MM.1S (cell line): ENCODE measurements at regions not wholly inside any gene's neighbourhood (a gene's known extent, or its start where the extent isn't known, plus 50 kb on each side); places are given as distances from the start of the nearest gene placed in this dataset.

Experiments
- EZH2 ChIP-seq: fragments of 300-600 bp; sonication (generic); optimal IDR thresholded peaks from 2 replicates; pipeline ENCODE3; 2017; ENCODE audit warnings: low read depth, mild to moderate bottlenecking, antibody characterized with exemption, low read length, mixed read lengths
- EZH2phosphoT487 ChIP-seq: fragments of 300-600 bp; sonication (generic); IDR thresholded peaks from 2 replicates; pipeline ENCODE4 v1.6.1; 2018; ENCODE audit warnings: antibody characterized with exemption, low read length
- TF ChIP-seq, protein P1 (sequence below): fragments of 300-600 bp; sonication (generic); IDR thresholded peaks from 2 replicates; pipeline ENCODE4 v1.5.1; 2016; ENCODE audit warnings: antibody characterized with exemption, low read length, mixed read lengths

GRCh38 chr4:24330172-24330571 lies 254.2 kb downstream of the DHX15 start:
- TF ChIP-seq, protein P1, sequence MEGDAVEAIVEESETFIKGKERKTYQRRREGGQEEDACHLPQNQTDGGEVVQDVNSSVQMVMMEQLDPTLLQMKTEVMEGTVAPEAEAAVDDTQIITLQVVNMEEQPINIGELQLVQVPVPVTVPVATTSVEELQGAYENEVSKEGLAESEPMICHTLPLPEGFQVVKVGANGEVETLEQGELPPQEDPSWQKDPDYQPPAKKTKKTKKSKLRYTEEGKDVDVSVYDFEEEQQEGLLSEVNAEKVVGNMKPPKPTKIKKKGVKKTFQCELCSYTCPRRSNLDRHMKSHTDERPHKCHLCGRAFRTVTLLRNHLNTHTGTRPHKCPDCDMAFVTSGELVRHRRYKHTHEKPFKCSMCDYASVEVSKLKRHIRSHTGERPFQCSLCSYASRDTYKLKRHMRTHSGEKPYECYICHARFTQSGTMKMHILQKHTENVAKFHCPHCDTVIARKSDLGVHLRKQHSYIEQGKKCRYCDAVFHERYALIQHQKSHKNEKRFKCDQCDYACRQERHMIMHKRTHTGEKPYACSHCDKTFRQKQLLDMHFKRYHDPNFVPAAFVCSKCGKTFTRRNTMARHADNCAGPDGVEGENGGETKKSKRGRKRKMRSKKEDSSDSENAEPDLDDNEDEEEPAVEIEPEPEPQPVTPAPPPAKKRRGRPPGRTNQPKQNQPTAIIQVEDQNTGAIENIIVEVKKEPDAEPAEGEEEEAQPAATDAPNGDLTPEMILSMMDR, result no peak
- TF ChIP-seq EZH2, result no peak
- TF ChIP-seq EZH2phosphoT487, result no peak
